ENCODE measurements at regions not wholly inside any gene's neighbourhood (a gene's known extent, or its start where the extent isn't known, plus 50 kb on each side); places are given as distances from the start of the nearest gene placed in this dataset.

DNA sequence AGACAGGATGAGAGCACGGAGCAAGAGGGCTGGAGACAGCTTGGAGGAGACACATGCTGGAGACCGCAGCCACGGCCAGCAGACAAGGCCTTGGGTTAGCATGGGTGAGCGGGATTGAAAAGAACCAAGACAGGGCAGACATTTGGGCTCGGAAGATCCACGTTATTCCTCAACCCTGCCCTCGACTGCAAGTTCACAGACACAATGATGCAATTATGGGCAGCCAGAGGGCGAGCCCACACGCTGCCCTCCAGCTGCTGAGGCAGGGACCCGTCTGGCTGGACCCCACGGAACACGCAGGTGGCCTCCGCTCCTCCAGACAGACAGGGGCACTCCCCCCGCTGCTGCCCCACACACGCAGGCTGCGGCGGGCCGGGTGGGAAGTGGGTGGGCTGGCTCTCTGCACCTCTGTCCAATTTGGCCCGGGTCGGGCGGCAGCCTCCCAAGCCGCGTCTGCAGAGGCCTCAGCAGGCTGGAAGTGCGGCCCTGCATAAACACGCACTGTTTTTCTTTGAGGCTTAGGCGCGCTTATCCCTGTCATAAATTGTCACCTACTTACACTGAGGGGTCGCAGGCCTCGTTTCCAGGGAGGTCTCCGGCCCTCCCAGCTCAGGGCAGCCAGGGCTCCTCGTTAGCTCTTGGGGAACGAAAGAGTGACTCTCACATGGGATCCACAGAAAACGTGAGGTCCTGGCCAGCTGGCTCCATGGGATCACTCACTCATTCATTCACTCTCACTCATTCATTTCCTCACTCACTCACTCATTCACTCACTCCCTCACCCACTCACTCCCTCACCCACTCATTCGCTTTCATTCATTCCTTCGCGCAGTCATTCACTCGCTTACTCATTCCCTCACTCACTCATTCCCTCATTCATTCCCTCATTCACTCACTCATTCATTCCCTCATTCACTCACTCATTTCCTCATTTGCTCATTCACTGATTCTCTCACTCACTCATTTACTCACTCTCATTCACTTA, 303.9 kb downstream of the C16orf95 start:
- Histone ChIP-seq H3K9ac (ENCODE audit: low read depth, low read length) (no peak overlapping the region), H3K36me3 (ENCODE audit: insufficient read depth, low read length) (no peaks in the 10 kb centered on the region), H3K4me2 (ENCODE audit: low read length) (no peak overlapping the region), H3K4me3 (ENCODE audit: low read length) (no peak overlapping the region), H3K9me3 (replicated peaks; ENCODE audit: low read length) (no peaks in the 10 kb centered on the region), H3K4me1 (ENCODE audit: control insufficient read depth, insufficient read depth, low read length) (peaks cover 24% of the 10 kb centered on the region), H3K27me3 (ENCODE audit: control insufficient read depth, insufficient read depth, low read length) (no peaks in the 10 kb centered on the region)

DNA sequence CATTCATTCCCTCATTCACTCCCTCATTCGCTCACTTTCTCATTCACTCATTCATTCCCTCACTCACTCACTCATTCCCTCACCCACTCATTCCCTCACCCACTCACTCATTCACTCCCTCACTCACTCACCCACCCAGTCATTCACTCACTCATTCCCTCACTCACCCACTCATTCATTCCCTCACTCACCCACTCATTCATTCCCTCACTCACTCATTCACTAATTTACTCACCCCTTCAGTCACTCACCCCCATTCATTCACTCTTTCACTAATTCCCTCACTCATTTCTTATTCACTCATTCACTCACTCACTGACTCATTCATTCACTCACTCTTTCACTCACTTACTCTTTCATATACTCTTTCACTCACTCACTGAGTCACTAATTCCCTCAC, 303.1 kb downstream of the C16orf95 start:
- Histone ChIP-seq H3K4me2 (ENCODE audit: low read length) (no peak overlapping the region), H3K36me3 (ENCODE audit: insufficient read depth, low read length) (no peaks in the 10 kb centered on the region), H3K9ac (ENCODE audit: low read depth, low read length) (no peak overlapping the region), H3K27me3 (ENCODE audit: control insufficient read depth, insufficient read depth, low read length) (no peaks in the 10 kb centered on the region), H3K4me3 (ENCODE audit: low read length) (no peak overlapping the region), H3K4me1 (ENCODE audit: control insufficient read depth, insufficient read depth, low read length) (peaks cover 24% of the 10 kb centered on the region), H3K9me3 (replicated peaks; ENCODE audit: low read length) (no peaks in the 10 kb centered on the region)

DNA sequence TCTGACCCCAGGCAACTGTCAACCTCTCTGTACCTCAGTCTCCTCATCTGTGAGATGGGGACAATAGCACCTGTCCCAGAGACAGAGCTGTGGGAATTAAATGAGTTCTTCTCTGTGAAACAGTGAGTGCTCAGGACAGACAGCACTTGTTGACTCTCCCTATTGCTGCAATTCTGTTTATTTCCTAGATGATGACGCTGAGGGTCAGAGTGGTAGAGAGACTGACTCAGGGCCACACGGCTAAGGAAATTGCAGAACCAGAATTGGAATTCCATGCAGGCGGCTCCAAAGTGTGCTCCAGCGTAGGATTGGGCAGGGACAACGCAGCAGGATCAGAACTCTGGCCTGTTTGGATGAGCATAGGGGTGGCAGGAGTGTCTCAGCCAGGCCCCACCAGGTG, 302.2 kb downstream of the C16orf95 start:
- Histone ChIP-seq H3K9me3 (replicated peaks; ENCODE audit: low read length) (no peaks in the 10 kb centered on the region), H3K4me3 (ENCODE audit: low read length) (no peak overlapping the region), H3K9ac (ENCODE audit: low read depth, low read length) (no peak overlapping the region), H3K4me1 (ENCODE audit: control insufficient read depth, insufficient read depth, low read length) (peaks cover 24% of the 10 kb centered on the region), H3K36me3 (ENCODE audit: insufficient read depth, low read length) (no peaks in the 10 kb centered on the region), H3K27me3 (ENCODE audit: control insufficient read depth, insufficient read depth, low read length) (no peaks in the 10 kb centered on the region), H3K4me2 (ENCODE audit: low read length) (no peak overlapping the region)

DNA sequence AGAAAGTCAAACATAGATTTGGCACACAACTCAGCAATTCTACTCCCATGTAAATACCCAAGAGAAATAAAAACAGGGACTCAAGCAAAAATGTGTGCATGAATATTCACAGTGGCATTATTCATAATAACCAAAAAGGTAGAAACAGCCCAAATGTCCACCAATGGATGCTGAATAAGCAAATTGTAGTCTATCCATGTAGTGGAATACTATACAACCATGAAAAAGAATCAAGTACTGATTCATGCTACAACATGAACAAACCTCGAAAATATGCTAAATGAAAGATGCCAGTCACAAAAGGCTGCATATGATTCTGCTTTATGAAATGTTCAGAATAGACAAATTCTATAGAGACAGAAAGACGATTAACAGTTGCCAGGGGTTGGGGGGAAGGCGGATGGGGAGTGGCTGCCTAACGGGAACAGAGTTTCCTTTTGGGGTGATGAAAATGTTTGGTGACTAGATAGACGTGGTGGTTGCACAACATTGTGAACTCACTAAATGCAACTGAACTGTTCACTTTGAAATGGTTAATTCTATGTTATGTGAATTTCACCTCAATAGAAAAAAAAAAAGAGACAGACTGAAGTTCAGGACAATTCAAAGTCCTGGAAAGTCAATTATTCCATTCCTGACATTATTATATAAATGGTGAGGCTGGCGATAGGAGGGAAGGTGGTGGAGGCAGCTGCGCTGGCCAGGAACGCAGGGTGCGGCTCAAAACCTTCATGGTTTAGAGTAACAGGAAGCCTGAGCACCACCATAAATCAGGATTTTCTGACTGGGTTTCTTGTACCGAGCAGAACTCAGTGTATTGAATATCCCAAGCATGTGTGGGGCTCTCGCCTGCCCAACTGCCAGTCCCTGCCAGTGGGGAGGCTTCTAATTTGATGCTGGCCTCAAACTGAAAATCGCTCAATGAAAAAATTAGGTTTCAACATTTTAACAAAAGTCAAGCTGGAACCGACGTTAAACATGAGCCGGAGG, 300.9 kb downstream of the C16orf95 start:
- peak overlapping the region; percentile 32 for H3K4me3 ChIP-seq (ENCODE audit: low read length)

DNA sequence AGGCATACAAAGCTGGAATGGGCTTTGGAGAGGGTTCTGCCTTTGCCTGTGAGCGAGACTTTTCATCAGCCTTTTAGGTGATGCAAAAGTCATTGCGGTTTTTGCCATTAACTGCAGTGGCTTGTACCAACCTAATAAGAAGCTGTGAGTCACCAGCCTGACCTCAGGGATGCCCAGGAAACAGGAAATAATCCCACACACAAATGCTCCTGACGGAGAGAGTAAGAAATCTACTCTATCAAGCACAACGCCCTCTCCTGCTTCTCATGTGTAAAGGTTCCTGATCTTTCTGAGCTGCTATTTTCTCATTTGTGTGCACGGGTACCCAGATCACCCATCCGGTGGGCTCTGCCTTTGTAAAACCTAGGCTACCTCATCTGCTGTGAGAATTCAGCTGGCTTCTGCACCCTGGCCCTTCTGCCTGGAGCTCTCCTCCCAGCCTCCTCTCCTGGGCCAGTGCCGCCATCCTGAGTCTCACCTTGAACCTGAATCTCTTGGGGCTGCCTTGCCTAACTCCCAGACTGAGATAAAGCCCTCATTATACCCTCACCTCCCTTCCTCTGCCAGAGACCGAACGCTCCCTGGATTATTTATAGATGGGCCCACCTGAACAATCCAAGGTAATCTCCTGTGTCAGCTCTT, 299.7 kb downstream of the C16orf95 start:
- no peaks in the 10 kb centered on the region for H3K36me3 ChIP-seq (ENCODE audit: insufficient read depth, low read length)
- peak overlapping the region; percentile 55 for H3K9ac ChIP-seq (ENCODE audit: low read depth, low read length)
- no peaks in the 10 kb centered on the region for H3K9me3 ChIP-seq (replicated peaks; ENCODE audit: low read length)
- H3K27me3 ChIP-seq (ENCODE audit: control insufficient read depth, insufficient read depth, low read length) = no peaks in the 10 kb centered on the region
- H3K4me1 ChIP-seq (ENCODE audit: control insufficient read depth, insufficient read depth, low read length) = peaks cover 24% of the 10 kb centered on the region
- peak overlapping the region; percentile 36 for H3K4me2 ChIP-seq (ENCODE audit: low read length)
- H3K4me3 ChIP-seq (ENCODE audit: low read length) = peak overlapping the region; percentile 32

More for the DNA sequence above, 300.9 kb downstream of the C16orf95 start:
- H3K4me1 ChIP-seq (ENCODE audit: control insufficient read depth, insufficient read depth, low read length) = peaks cover 24% of the 10 kb centered on the region
- peak overlapping the region; percentile 55 for H3K9ac ChIP-seq (ENCODE audit: low read depth, low read length)
- H3K36me3 ChIP-seq (ENCODE audit: insufficient read depth, low read length) = no peaks in the 10 kb centered on the region
- peak overlapping the region; percentile 36 for H3K4me2 ChIP-seq (ENCODE audit: low read length)
- H3K27me3 ChIP-seq (ENCODE audit: control insufficient read depth, insufficient read depth, low read length) = no peaks in the 10 kb centered on the region
- no peaks in the 10 kb centered on the region for H3K9me3 ChIP-seq (replicated peaks; ENCODE audit: low read length)

DNA sequence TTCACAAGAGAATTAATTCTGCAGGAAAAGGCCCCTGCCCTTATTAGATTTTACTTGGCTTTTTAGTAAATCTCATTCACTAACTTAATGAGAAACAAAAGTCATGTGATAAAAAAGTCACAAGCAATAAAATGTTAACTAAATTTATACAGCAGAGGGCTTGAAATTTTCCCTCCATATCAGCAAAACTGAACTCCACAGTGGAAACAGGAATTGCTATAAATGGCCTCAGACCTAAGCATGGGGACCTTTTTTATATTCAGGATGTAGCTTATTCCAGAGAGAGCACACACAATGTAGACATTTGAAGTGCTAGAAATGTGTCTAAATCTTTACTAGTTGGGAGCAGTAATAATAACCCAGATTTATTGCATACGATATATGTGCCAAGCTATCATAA, 291.5 kb downstream of the C16orf95 start:
- H3K9ac ChIP-seq (ENCODE audit: low read depth, low read length) = no peak overlapping the region
- no peak overlapping the region for H3K4me2 ChIP-seq (ENCODE audit: low read length)

DNA sequence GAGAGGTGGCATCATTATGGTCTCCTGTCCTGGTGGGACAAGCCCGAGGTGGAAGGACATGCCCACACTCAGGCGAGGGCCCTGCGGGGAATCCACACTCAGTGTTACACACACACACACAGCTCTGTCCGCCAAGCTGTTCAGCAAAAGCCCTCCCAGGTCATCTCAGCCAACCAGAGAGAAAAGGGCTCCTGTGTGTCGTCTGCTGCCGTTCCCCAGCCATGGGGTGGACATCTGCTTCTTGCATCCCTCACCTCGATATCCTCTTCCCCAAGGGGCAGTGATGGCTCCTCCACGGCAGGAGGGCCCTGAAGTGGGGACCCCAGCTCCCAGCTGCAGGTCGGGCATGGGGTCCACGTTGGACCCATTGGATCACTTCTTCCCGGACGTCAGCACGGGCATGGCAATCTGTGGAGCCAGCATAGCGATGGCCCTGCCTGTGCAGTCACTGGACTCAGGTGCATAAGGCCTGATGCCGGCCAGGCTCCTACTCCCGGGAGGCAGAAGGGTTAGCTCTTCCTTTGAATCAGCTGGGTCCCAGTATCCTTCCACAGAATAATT, 290.1 kb downstream of the C16orf95 start:
- Histone ChIP-seq H3K4me2 (ENCODE audit: low read length) (no peak overlapping the region), H3K4me3 (ENCODE audit: low read length) (no peak overlapping the region), H3K9me3 (replicated peaks; ENCODE audit: low read length) (no peaks in the 10 kb centered on the region), H3K4me1 (ENCODE audit: control insufficient read depth, insufficient read depth, low read length) (no peaks in the 10 kb centered on the region), H3K9ac (ENCODE audit: low read depth, low read length) (no peak overlapping the region), H3K36me3 (ENCODE audit: insufficient read depth, low read length) (no peaks in the 10 kb centered on the region), H3K27me3 (ENCODE audit: control insufficient read depth, insufficient read depth, low read length) (peaks cover 12% of the 10 kb centered on the region)

More for the DNA sequence above, 291.5 kb downstream of the C16orf95 start:
- no peaks in the 10 kb centered on the region for H3K36me3 ChIP-seq (ENCODE audit: insufficient read depth, low read length)
- no peaks in the 10 kb centered on the region for H3K9me3 ChIP-seq (replicated peaks; ENCODE audit: low read length)
- peaks cover 12% of the 10 kb centered on the region for H3K27me3 ChIP-seq (ENCODE audit: control insufficient read depth, insufficient read depth, low read length)
- H3K4me3 ChIP-seq (ENCODE audit: low read length) = no peak overlapping the region
- no peaks in the 10 kb centered on the region for H3K4me1 ChIP-seq (ENCODE audit: control insufficient read depth, insufficient read depth, low read length)

DNA sequence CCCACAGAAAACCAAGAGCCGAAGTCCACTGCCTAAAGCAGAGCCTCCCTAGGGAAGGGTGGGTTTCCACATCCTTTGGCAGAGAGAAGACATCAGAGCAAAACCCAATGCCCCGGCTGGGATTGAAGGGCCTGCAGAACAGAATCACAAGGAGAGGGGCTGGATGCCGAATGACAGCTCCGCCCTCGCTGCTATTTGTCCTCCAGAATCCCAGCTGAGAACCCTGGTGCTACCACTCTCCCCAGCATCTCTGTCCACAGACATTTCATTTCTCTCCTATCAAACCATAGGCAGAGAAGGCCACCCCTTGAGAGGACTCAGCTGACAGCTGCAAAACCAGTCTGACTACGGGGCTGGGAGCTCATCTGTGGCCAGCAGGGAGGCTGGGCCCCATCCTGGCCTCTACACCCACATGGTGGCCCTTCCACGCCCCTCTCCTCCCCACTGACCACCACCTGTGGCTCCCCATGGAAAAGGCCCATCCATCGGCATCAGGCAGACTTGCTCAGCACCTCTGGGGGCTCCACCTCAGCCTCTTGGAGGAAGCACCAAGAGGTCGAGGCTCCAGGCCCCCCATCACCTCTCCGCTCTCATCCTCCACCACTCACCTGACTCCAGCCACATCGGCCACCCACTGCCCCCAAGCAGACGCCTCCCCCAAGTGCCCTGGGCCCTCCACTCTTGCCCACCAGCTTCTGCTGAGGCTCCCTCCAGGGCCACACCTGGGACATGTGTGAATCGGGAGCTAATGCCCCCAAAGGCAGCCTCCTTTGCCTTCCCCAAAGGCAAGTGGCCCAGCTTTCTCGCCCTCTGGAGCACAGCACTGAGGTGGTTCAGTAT, 288.5 kb downstream of the C16orf95 start:
- Histone ChIP-seq H3K9ac (ENCODE audit: low read depth, low read length) (no peak overlapping the region), H3K9me3 (replicated peaks; ENCODE audit: low read length) (no peaks in the 10 kb centered on the region), H3K27me3 (ENCODE audit: control insufficient read depth, insufficient read depth, low read length) (peaks cover 12% of the 10 kb centered on the region), H3K4me1 (ENCODE audit: control insufficient read depth, insufficient read depth, low read length) (peaks cover 5% of the 10 kb centered on the region), H3K4me3 (ENCODE audit: low read length) (no peak overlapping the region), H3K4me2 (ENCODE audit: low read length) (no peak overlapping the region), H3K36me3 (ENCODE audit: insufficient read depth, low read length) (no peaks in the 10 kb centered on the region)

DNA sequence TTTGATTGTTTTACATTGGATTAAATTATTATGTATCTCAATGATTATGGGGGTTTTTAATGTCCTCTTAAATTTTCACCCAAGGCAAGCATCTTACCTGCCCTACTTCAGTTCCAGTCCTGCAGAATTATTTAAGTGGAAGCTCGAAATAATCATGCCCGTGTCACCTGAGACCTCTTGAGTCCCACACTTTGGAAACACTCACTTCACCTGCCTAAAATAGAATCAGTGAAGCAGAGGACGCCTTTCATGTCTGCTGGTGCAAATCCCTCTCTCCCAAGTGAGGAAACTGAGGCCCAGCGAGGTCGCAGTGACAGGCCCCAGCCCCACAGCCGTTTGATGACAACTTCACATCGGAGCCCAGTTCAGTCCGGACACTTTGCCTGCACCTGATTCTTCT, 284.6 kb downstream of the C16orf95 start:
- no peak overlapping the region for H3K4me2 ChIP-seq (ENCODE audit: low read length)
- no peaks in the 10 kb centered on the region for H3K36me3 ChIP-seq (ENCODE audit: insufficient read depth, low read length)
- no peak overlapping the region for H3K9ac ChIP-seq (ENCODE audit: low read depth, low read length)
- no peak overlapping the region for H3K4me3 ChIP-seq (ENCODE audit: low read length)
- peaks cover 15% of the 10 kb centered on the region for H3K4me1 ChIP-seq (ENCODE audit: control insufficient read depth, insufficient read depth, low read length)
- H3K27me3 ChIP-seq (ENCODE audit: control insufficient read depth, insufficient read depth, low read length) = peaks cover 7% of the 10 kb centered on the region
- no peaks in the 10 kb centered on the region for H3K9me3 ChIP-seq (replicated peaks; ENCODE audit: low read length)

DNA sequence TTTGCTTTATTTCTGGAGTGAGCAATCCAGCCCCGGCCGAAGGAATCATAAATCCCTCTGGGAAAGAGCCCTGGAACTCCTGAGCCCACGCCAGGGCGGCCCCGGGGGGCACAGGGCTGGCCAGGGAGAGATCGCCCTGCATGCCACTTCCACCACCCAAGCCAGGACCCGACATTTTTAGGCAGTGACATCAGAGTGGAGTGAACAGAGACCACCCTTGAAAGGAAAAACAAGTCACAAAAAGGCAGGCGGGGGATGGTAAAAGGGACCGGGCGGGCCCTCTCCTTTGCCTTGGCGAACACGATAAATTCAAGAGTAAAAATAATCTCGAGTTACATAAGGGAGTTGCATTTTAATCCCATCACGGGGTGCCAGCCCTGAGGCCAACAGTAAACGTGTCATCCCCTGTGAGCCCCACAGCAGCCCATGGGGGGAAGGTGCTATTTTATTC, 284.1 kb downstream of the C16orf95 start:
- Histone ChIP-seq H3K36me3 (ENCODE audit: insufficient read depth, low read length) (no peaks in the 10 kb centered on the region), H3K4me3 (ENCODE audit: low read length) (no peak overlapping the region), H3K9ac (ENCODE audit: low read depth, low read length) (no peak overlapping the region), H3K27me3 (ENCODE audit: control insufficient read depth, insufficient read depth, low read length) (peaks cover 4% of the 10 kb centered on the region), H3K4me2 (ENCODE audit: low read length) (peak overlapping the region; percentile 11), H3K4me1 (ENCODE audit: control insufficient read depth, insufficient read depth, low read length) (peaks cover 15% of the 10 kb centered on the region), H3K9me3 (replicated peaks; ENCODE audit: low read length) (no peaks in the 10 kb centered on the region)
